DOHH2 (cell line): ENCODE measurements at regions not wholly inside any gene's neighbourhood (a gene's known extent, or its start where the extent isn't known, plus 50 kb on each side); places are given as distances from the start of the nearest gene placed in this dataset.

Source experiments
- CTCF ChIP-seq: fragments of 200-600 bp; sonication (generic); IDR thresholded peaks from one replicate; pipeline ENCODE4 v1.5.1; 2014; ENCODE audit warnings: antibody characterized with exemption, mild to moderate bottlenecking, low read depth, low read length; ENCODE audit not compliant: poor library complexity, severe bottlenecking
- EZH2phosphoT487 ChIP-seq: fragments of 200-600 bp; sonication (generic); IDR thresholded peaks from 2 replicates; pipeline ENCODE4 v1.6.1; 2017; ENCODE audit warnings: borderline replicate concordance, mild to moderate bottlenecking, antibody characterized with exemption, low read length, moderate library complexity, mixed read lengths

GRCh38 chr6:67252663-67253062, 1382.4 kb upstream of the ADGRB3 start:
- TF ChIP-seq EZH2phosphoT487 (no peak), CTCF (no peak)
